Dedifferentiated amniotic fluid mesenchymal stem cell (primary cell): ENCODE measurements at regions not wholly inside any gene's neighbourhood (a gene's known extent, or its start where the extent isn't known, plus 50 kb on each side); places are given as distances from the start of the nearest gene placed in this dataset.

ENCODE experiments used
- DNase-seq: peaks from one replicate; pipeline ENCODE4 v3.0.0-alpha.2; 2016; ENCODE audit errors: extremely low spot score

GRCh38 chrX:133159205-133159604 is 58.9 kb downstream of the TFDP3 start:
- no peak for DNase-seq

- DNase-seq: peak; percentile 28
These were observed 54.4 kb upstream of the USP26 start for GRCh38 chrX:133151336-133151735.

- DNase-seq: no peak
These were observed 53.8 kb upstream of the USP26 start for GRCh38 chrX:133150730-133151129.
